Uterus (tissue), 2 donors: ENCODE measurements at regions not wholly inside any gene's neighbourhood (a gene's known extent, or its start where the extent isn't known, plus 50 kb on each side); places are given as distances from the start of the nearest gene placed in this dataset.

Source experiments
- POLR2A ChIP-seq, 2 donors: fragments of 450-650 bp; IDR thresholded peaks; one replicate each; pipeline ENCODE4 v1.6.1; 2016; ENCODE audit warnings: antibody characterized with exemption in 2 of 2, mild to moderate bottlenecking in 1 of 2, moderate library complexity in 1 of 2
- TF ChIP-seq, protein P1 (sequence below), 4 experiments: fragments of 200-600 bp in 2 of 4; fragments of 450-650 bp in 2 of 4; sonication (generic) in 2 of 4; IDR thresholded peaks; one replicate each; pipeline ENCODE4 v1.5.1; 2016 to 2019; ENCODE audit warnings: antibody characterized with exemption in 4 of 4, mild to moderate bottlenecking in 2 of 4, moderate library complexity in 1 of 4

DNA sequence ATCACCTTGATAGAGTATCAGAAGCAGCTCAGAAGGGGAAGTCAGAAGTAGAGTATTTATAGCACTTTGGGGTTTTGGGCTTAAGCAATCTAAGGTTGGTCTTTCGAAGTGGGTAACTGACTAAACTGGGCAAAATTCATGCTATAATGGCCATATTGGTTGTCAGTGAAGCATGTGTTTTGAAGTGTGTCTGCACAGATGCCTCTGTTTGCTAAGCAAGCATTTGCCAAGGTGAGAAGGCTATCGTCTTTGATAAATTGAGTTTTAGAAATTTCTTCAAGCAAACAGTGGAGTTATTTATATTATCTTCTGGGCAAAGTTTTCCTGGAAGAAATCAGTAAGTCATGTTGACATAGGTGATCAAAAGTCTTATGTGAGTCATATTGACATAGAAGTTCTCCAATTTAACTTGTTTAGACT is 412.8 kb upstream of the TGFBR2 start:
- TF ChIP-seq, protein P1, sequence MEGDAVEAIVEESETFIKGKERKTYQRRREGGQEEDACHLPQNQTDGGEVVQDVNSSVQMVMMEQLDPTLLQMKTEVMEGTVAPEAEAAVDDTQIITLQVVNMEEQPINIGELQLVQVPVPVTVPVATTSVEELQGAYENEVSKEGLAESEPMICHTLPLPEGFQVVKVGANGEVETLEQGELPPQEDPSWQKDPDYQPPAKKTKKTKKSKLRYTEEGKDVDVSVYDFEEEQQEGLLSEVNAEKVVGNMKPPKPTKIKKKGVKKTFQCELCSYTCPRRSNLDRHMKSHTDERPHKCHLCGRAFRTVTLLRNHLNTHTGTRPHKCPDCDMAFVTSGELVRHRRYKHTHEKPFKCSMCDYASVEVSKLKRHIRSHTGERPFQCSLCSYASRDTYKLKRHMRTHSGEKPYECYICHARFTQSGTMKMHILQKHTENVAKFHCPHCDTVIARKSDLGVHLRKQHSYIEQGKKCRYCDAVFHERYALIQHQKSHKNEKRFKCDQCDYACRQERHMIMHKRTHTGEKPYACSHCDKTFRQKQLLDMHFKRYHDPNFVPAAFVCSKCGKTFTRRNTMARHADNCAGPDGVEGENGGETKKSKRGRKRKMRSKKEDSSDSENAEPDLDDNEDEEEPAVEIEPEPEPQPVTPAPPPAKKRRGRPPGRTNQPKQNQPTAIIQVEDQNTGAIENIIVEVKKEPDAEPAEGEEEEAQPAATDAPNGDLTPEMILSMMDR (IDR thresholded peaks at IDR 0.05), result no peak
- no peak for TF ChIP-seq POLR2A (IDR thresholded peaks at IDR 0.05)
